Liver (tissue), 3 donors: ENCODE measurements at regions not wholly inside any gene's neighbourhood (a gene's known extent, or its start where the extent isn't known, plus 50 kb on each side); places are given as distances from the start of the nearest gene placed in this dataset.

ENCODE experiments used
- EGR1 ChIP-seq, 2 donors: IDR thresholded peaks; 2 replicates each; pipeline ENCODE4 v1.6.1; 2016 to 2018; ENCODE audit warnings: antibody characterized with exemption in 2 of 2, low read depth in 2 of 2
- FOXA1 ChIP-seq: IDR thresholded peaks from 2 replicates; pipeline ENCODE4 v1.6.1; 2016; ENCODE audit warnings: antibody characterized with exemption
- GABPA ChIP-seq, 2 donors: IDR thresholded peaks in 1 of 2; conservative IDR thresholded peaks in 1 of 2; 2 replicates each; pipeline ENCODE4 v1.6.1; 2016; ENCODE audit warnings: antibody characterized with exemption in 2 of 2, mild to moderate bottlenecking in 1 of 2, moderate library complexity in 1 of 2
- JUND ChIP-seq, 2 donors: IDR thresholded peaks; 2 replicates each; pipeline ENCODE4 v1.6.1; 2016; ENCODE audit warnings: antibody characterized with exemption in 2 of 2
- RAD21 ChIP-seq, 2 donors: IDR thresholded peaks; 2 replicates each; pipeline ENCODE4 v1.6.1; 2016; ENCODE audit warnings: antibody characterized with exemption in 2 of 2, mild to moderate bottlenecking in 2 of 2
- SP1 ChIP-seq: IDR thresholded peaks from 2 replicates; pipeline ENCODE4 v1.6.1; 2018; ENCODE audit warnings: antibody characterized with exemption, mild to moderate bottlenecking
- TAF1 ChIP-seq: conservative IDR thresholded peaks from 2 replicates; pipeline ENCODE4 v1.6.1; 2016; ENCODE audit warnings: antibody characterized with exemption, mild to moderate bottlenecking
- YY1 ChIP-seq: IDR thresholded peaks from 2 replicates; pipeline ENCODE4 v1.6.1; 2016; ENCODE audit warnings: antibody characterized with exemption, mild to moderate bottlenecking
- TF ChIP-seq, protein P1 (sequence below): fragments of 150-350 bp; IDR thresholded peaks from 2 replicates; pipeline ENCODE4 v1.5.1; 2017; ENCODE audit warnings: improper control_type of control experiment, low read depth, low read length; ENCODE audit not compliant: missing input control
- TF ChIP-seq, protein P2 (sequence below): IDR thresholded peaks from 2 replicates; pipeline ENCODE4 v1.6.1; 2016; ENCODE audit warnings: antibody characterized with exemption, mild to moderate bottlenecking
- TF ChIP-seq, protein P3 (sequence below): IDR thresholded peaks from 2 replicates; pipeline ENCODE4 v1.6.1; 2016; ENCODE audit warnings: antibody characterized with exemption
- TF ChIP-seq, protein P4 (sequence below): IDR thresholded peaks from 2 replicates; pipeline ENCODE4 v1.6.1; 2016; ENCODE audit warnings: antibody characterized with exemption
- TF ChIP-seq, protein P5 (sequence below): IDR thresholded peaks from 2 replicates; pipeline ENCODE4 v1.6.1; 2016; ENCODE audit warnings: antibody characterized with exemption
- donor health status: healthy.
- donor health status: healthy.

DNA sequence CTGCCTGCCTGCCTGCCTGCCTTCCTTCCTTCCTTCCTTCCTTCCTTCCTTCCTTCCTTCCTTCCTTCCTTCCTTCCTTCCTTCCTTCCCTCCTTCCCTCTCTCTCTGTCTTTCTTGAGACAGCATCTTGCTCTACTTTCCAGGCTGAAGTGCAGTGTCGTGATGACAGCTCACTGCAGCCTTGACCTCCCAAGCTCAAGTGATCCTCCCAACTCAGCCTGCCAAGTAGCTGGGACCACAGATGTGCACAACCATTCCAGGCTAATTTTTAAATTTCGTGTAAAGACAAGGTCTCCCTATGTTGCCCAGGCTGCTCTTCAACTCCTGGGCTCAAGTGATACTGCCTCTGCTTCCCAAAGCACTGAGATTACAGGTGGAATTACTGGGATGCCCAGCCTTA is 328.2 kb upstream of the SORL1-AS1 start:
- TF ChIP-seq RAD21 (IDR thresholded peaks at IDR 0.05) (no peak), YY1 (no peak), FOXA1 (no peak), JUND (IDR thresholded peaks at IDR 0.05) (no peak), SP1 (no peak), TAF1 (no peak), EGR1 (IDR thresholded peaks at IDR 0.05; ENCODE audit: low read depth in 2 of 2) (no peak), GABPA (IDR thresholded peaks at IDR 0.05 in 1 of 2, conservative IDR thresholded peaks at IDR 0.05 in 1 of 2) (no peak)
- TF ChIP-seq, protein P1, sequence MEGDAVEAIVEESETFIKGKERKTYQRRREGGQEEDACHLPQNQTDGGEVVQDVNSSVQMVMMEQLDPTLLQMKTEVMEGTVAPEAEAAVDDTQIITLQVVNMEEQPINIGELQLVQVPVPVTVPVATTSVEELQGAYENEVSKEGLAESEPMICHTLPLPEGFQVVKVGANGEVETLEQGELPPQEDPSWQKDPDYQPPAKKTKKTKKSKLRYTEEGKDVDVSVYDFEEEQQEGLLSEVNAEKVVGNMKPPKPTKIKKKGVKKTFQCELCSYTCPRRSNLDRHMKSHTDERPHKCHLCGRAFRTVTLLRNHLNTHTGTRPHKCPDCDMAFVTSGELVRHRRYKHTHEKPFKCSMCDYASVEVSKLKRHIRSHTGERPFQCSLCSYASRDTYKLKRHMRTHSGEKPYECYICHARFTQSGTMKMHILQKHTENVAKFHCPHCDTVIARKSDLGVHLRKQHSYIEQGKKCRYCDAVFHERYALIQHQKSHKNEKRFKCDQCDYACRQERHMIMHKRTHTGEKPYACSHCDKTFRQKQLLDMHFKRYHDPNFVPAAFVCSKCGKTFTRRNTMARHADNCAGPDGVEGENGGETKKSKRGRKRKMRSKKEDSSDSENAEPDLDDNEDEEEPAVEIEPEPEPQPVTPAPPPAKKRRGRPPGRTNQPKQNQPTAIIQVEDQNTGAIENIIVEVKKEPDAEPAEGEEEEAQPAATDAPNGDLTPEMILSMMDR = no peak
- TF ChIP-seq, protein P2, sequence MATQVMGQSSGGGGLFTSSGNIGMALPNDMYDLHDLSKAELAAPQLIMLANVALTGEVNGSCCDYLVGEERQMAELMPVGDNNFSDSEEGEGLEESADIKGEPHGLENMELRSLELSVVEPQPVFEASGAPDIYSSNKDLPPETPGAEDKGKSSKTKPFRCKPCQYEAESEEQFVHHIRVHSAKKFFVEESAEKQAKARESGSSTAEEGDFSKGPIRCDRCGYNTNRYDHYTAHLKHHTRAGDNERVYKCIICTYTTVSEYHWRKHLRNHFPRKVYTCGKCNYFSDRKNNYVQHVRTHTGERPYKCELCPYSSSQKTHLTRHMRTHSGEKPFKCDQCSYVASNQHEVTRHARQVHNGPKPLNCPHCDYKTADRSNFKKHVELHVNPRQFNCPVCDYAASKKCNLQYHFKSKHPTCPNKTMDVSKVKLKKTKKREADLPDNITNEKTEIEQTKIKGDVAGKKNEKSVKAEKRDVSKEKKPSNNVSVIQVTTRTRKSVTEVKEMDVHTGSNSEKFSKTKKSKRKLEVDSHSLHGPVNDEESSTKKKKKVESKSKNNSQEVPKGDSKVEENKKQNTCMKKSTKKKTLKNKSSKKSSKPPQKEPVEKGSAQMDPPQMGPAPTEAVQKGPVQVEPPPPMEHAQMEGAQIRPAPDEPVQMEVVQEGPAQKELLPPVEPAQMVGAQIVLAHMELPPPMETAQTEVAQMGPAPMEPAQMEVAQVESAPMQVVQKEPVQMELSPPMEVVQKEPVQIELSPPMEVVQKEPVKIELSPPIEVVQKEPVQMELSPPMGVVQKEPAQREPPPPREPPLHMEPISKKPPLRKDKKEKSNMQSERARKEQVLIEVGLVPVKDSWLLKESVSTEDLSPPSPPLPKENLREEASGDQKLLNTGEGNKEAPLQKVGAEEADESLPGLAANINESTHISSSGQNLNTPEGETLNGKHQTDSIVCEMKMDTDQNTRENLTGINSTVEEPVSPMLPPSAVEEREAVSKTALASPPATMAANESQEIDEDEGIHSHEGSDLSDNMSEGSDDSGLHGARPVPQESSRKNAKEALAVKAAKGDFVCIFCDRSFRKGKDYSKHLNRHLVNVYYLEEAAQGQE = no peak
- TF ChIP-seq, protein P3, sequence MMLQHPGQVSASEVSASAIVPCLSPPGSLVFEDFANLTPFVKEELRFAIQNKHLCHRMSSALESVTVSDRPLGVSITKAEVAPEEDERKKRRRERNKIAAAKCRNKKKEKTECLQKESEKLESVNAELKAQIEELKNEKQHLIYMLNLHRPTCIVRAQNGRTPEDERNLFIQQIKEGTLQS = no peak
- TF ChIP-seq, protein P4, sequence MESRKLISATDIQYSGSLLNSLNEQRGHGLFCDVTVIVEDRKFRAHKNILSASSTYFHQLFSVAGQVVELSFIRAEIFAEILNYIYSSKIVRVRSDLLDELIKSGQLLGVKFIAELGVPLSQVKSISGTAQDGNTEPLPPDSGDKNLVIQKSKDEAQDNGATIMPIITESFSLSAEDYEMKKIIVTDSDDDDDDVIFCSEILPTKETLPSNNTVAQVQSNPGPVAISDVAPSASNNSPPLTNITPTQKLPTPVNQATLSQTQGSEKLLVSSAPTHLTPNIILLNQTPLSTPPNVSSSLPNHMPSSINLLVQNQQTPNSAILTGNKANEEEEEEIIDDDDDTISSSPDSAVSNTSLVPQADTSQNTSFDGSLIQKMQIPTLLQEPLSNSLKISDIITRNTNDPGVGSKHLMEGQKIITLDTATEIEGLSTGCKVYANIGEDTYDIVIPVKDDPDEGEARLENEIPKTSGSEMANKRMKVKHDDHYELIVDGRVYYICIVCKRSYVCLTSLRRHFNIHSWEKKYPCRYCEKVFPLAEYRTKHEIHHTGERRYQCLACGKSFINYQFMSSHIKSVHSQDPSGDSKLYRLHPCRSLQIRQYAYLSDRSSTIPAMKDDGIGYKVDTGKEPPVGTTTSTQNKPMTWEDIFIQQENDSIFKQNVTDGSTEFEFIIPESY = no peak
- TF ChIP-seq, protein P5, sequence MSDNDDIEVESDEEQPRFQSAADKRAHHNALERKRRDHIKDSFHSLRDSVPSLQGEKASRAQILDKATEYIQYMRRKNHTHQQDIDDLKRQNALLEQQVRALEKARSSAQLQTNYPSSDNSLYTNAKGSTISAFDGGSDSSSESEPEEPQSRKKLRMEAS = no peak
